ENCODE measurements at regions not wholly inside any gene's neighbourhood (a gene's known extent, or its start where the extent isn't known, plus 50 kb on each side); places are given as distances from the start of the nearest gene placed in this dataset.
A peak's percentile ranks its signal among the peaks of the same experiment; 100 is the strongest.
"Not testable (repeated sequence)": the region's sequence is repeated elsewhere in the genome, so short reads cannot be mapped to it uniquely, and the experiment has no call there.

- DNase-seq (ENCODE audit: low spot score): no peak
Observed at GRCh38 chr5:154618696-154619095, 136.5 kb upstream of the LARP1 start.

GRCh38 chr5:154614595-154614994, 136.6 kb upstream of the HAND1 start:
- no peak for DNase-seq (ENCODE audit: low spot score)

- no peak for DNase-seq (ENCODE audit: low spot score)
Observed at GRCh38 chr5:154614125-154614524, 136.1 kb upstream of the HAND1 start.

GRCh38 chr5:154612666-154613065, 134.6 kb upstream of the HAND1 start:
- DNase-seq (ENCODE audit: low spot score): no peak

- no peak for DNase-seq (ENCODE audit: low spot score)
Observed at GRCh38 chr5:154611341-154611767, 133.3 kb upstream of the HAND1 start.

- peak; percentile 78 for DNase-seq (ENCODE audit: low spot score)
Observed at GRCh38 chr5:154610321-154611154, 132.5 kb upstream of the HAND1 start.

GRCh38 chr5:154609251-154609650, 131.2 kb upstream of the HAND1 start:
- no peak for DNase-seq (ENCODE audit: low spot score)

GRCh38 chr5:154608531-154609011, 130.5 kb upstream of the HAND1 start:
- DNase-seq (ENCODE audit: low spot score): no peak

- no peak for DNase-seq (ENCODE audit: low spot score)
Observed at GRCh38 chr5:154607746-154608145, 129.7 kb upstream of the HAND1 start.

GRCh38 chr5:154606246-154606645, 128.2 kb upstream of the HAND1 start:
- DNase-seq (ENCODE audit: low spot score): no peak

- no peak for DNase-seq (ENCODE audit: low spot score)
Observed at GRCh38 chr5:154603953-154604679, 126.1 kb upstream of the HAND1 start.

GRCh38 chr5:154603485-154603884, 125.5 kb upstream of the HAND1 start:
- no peak for DNase-seq (ENCODE audit: low spot score)

GRCh38 chr5:154603011-154603410, 125.0 kb upstream of the HAND1 start:
- no peak for DNase-seq (ENCODE audit: low spot score)

GRCh38 chr5:154601014-154601413, 123.0 kb upstream of the HAND1 start:
- DNase-seq (ENCODE audit: low spot score): no peak

GRCh38 chr5:154598021-154598420, 120.0 kb upstream of the HAND1 start:
- DNase-seq (ENCODE audit: low spot score): no peak

GRCh38 chr5:154596844-154597243, 118.8 kb upstream of the HAND1 start:
- DNase-seq (ENCODE audit: low spot score): not testable (repeated sequence)

- no peak for DNase-seq (ENCODE audit: low spot score)
Observed at GRCh38 chr5:154595662-154596061, 117.6 kb upstream of the HAND1 start.

GRCh38 chr5:154593796-154594195, 115.8 kb upstream of the HAND1 start:
- no peak for DNase-seq (ENCODE audit: low spot score)

- DNase-seq (ENCODE audit: low spot score): no peak
Observed at GRCh38 chr5:154593071-154593470, 115.0 kb upstream of the HAND1 start.

GRCh38 chr5:154590093-154590724, 112.2 kb upstream of the HAND1 start:
- no peak for DNase-seq (ENCODE audit: low spot score)

- DNase-seq (ENCODE audit: low spot score): no peak
Observed at GRCh38 chr5:154589511-154589910, 111.5 kb upstream of the HAND1 start.

GRCh38 chr5:154588833-154589425, 110.9 kb upstream of the HAND1 start:
- not testable (repeated sequence) for DNase-seq (ENCODE audit: low spot score)

Data from germinal center (tissue), 1 donor.